CD14-positive monocyte (primary cell): ENCODE measurements at regions not wholly inside any gene's neighbourhood (a gene's known extent, or its start where the extent isn't known, plus 50 kb on each side); places are given as distances from the start of the nearest gene placed in this dataset.

Experiments
- DNase-seq, 3 donors: peaks; one replicate each; pipeline ENCODE4 v3.0.0-alpha.2; 2011 to 2022
- H2AFZ ChIP-seq: 2 replicates; pipeline ENCODE4 v1.6.0; 2012; ENCODE audit warnings: mild to moderate bottlenecking, low read depth, low read length, inconsistent platforms; ENCODE audit not compliant: insufficient read depth, poor library complexity, severe bottlenecking
- H3K27ac ChIP-seq, 2 donors: 1 replicate in 1 of 2; 2 replicates in 1 of 2; pipeline ENCODE4 v1.5.1; 2012 to 2013; ENCODE audit warnings: low read length in 2 of 2, control low read depth in 1 of 2, inconsistent platforms in 1 of 2, low read depth in 1 of 2, mild to moderate bottlenecking in 1 of 2
- H3K27me3 ChIP-seq, 2 donors: one replicate each; pipeline versions ENCODE4 v1.6.0 to v1.6.1; 2011 to 2013; ENCODE audit warnings: low read length in 2 of 2; ENCODE audit not compliant: control insufficient read depth in 2 of 2, insufficient read depth in 2 of 2
- H3K36me3 ChIP-seq, 2 donors: replicated peaks in 1 of 2; 1 replicate in 1 of 2; 2 replicates in 1 of 2; pipeline versions ENCODE4 v1.5.1 to v1.6.1; 2012 to 2013; ENCODE audit warnings: low read length in 2 of 2, control low read depth in 1 of 2, inconsistent platforms in 1 of 2, mild to moderate bottlenecking in 1 of 2; ENCODE audit not compliant: insufficient read depth in 2 of 2, control insufficient read depth in 1 of 2
- H3K4me1 ChIP-seq, 2 donors: 1 replicate in 1 of 2; 2 replicates in 1 of 2; pipeline versions ENCODE4 v1.5.1 to v1.6.1; 2012 to 2013; ENCODE audit warnings: low read length in 2 of 2, control low read depth in 1 of 2, inconsistent platforms in 1 of 2, mild to moderate bottlenecking in 1 of 2, moderate library complexity in 1 of 2; ENCODE audit not compliant: insufficient read depth in 2 of 2, control insufficient read depth in 1 of 2
- H3K4me2 ChIP-seq: replicated peaks from 2 replicates; pipeline ENCODE3; 2012; ENCODE audit warnings: low read length, moderate library complexity, mild to moderate bottlenecking; ENCODE audit not compliant: poor library complexity, severe bottlenecking; ENCODE audit errors: extremely low read depth
- H3K4me3 ChIP-seq, 3 experiments: fragments of 200-600 bp in 1 of 3; sonication (generic) in 1 of 3; replicated peaks in 1 of 3; 1 replicate in 2 of 3; 2 replicates in 1 of 3; pipeline ENCODE4 v1.5.1; 2011 to 2013; ENCODE audit warnings: low read length in 3 of 3, mild to moderate bottlenecking in 3 of 3, control low read depth in 2 of 3, low read depth in 2 of 3, inconsistent platforms in 1 of 3, moderate library complexity in 1 of 3
- H3K79me2 ChIP-seq: 2 replicates; pipeline ENCODE4 v1.6.0; 2012; ENCODE audit warnings: mild to moderate bottlenecking, control low read depth, inconsistent platforms, low read length, moderate library complexity; ENCODE audit not compliant: insufficient read depth
- H3K9ac ChIP-seq: 2 replicates; pipeline ENCODE4 v1.6.0; 2017; ENCODE audit warnings: low read length, mild to moderate bottlenecking; ENCODE audit not compliant: insufficient read depth, poor library complexity, severe bottlenecking
- H3K9me3 ChIP-seq, 2 donors: replicated peaks in 1 of 2; 1 replicate in 1 of 2; 2 replicates in 1 of 2; pipeline versions ENCODE4 v1.5.1 to v1.6.1; 2012 to 2013; ENCODE audit warnings: low read length in 2 of 2, control low read depth in 1 of 2; ENCODE audit not compliant: control insufficient read depth in 1 of 2, insufficient read depth in 1 of 2
- H4K20me1 ChIP-seq: 2 replicates; pipeline ENCODE4 v1.6.0; 2012; ENCODE audit warnings: mild to moderate bottlenecking, low read length, control low read depth, moderate library complexity; ENCODE audit not compliant: insufficient read depth
- H3K27ac Mint-ChIP-seq, 7 donors: one replicate each; pipeline ENCODE4 v1.8.0; 2020; ENCODE audit warnings: mild to moderate bottlenecking in 7 of 7, mixed read lengths in 7 of 7, moderate library complexity in 6 of 7, inconsistent platforms in 2 of 7
- H3K27me3 Mint-ChIP-seq, 3 donors: one replicate each; pipeline ENCODE4 v1.8.0; 2021 to 2022; ENCODE audit warnings: low read depth in 3 of 3, mild to moderate bottlenecking in 3 of 3, mixed read lengths in 3 of 3, moderate library complexity in 3 of 3, inconsistent platforms in 1 of 3
- H3K36me3 Mint-ChIP-seq, 2 donors: one replicate each; pipeline ENCODE4 v1.8.0; 2020; ENCODE audit warnings: mixed read lengths in 2 of 2, inconsistent platforms in 1 of 2, mild to moderate bottlenecking in 1 of 2
- H3K4me1 Mint-ChIP-seq: one replicate; pipeline ENCODE4 v1.8.0; 2020; ENCODE audit warnings: mild to moderate bottlenecking, mixed read lengths
- H3K4me3 Mint-ChIP-seq, 2 donors: one replicate each; pipeline ENCODE4 v1.8.0; 2020; ENCODE audit warnings: mild to moderate bottlenecking in 2 of 2, mixed read lengths in 2 of 2, moderate library complexity in 1 of 2
- H3K9me3 Mint-ChIP-seq, 7 donors: one replicate each; pipeline ENCODE4 v1.8.0; 2020 to 2022; ENCODE audit warnings: mixed read lengths in 7 of 7, mild to moderate bottlenecking in 6 of 7, moderate library complexity in 6 of 7, inconsistent platforms in 2 of 7
- WGBS: methylation state at CpG from one replicate; pipeline ENCODE4 v1.1.5; 2013; ENCODE audit warnings: missing lambda C conversion rate; ENCODE audit not compliant: insufficient coverage; 5-methylcytosine and 5-hydroxymethylcytosine counted together
- intact Hi-C, 2 donors: fragments of 100-400 bp; cut with micrococcal nuclease; formaldehyde crosslinking; loops; one replicate each; pipeline versions ENCODE4 v1.15.0 to v1.15.1; 2023
- TF ChIP-seq, protein P1 (sequence below): fragments of 200-600 bp; IDR thresholded peaks from one replicate; pipeline ENCODE4 v1.8.0; 2022; ENCODE audit warnings: antibody characterized with exemption, mild to moderate bottlenecking

DNA sequence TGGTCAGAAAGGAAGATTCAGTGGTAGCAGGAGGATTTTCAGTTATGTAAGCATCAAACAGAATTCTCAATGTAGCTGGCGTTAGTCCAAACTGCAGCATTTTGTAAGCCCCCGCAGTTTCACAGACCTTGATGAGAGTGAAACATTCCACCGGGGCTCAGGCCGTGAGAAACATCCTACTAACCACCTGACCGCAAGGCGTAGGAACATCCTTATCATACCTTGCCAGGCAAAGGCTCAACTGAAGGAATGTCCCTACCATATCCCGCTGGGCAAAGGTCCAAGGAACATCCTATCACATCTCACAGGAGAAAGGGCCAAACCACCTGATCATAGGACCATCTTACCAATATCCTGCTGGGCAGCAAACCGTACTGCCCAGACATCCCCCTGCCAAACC is 624.8 kb upstream of the TMEM132C start:
- Histone ChIP-seq H3K9me3 (peaks cover 0 to 14% of the 10 kb centered on the region in 2 donors), H2AFZ (no peak overlapping the region), H3K4me1 (no peaks in the 10 kb centered on the region), H3K9ac (no peak overlapping the region), H3K4me3 (no peak overlapping the region), H3K27ac (no peak overlapping the region), H3K4me2 (no peak overlapping the region), H3K79me2 (no peaks in the 10 kb centered on the region), H3K36me3 (no peaks in the 10 kb centered on the region), H4K20me1 (no peaks in the 10 kb centered on the region), H3K27me3 (no peaks in the 10 kb centered on the region)
- intact Hi-C loops = no loop called here
- TF ChIP-seq, protein P1, sequence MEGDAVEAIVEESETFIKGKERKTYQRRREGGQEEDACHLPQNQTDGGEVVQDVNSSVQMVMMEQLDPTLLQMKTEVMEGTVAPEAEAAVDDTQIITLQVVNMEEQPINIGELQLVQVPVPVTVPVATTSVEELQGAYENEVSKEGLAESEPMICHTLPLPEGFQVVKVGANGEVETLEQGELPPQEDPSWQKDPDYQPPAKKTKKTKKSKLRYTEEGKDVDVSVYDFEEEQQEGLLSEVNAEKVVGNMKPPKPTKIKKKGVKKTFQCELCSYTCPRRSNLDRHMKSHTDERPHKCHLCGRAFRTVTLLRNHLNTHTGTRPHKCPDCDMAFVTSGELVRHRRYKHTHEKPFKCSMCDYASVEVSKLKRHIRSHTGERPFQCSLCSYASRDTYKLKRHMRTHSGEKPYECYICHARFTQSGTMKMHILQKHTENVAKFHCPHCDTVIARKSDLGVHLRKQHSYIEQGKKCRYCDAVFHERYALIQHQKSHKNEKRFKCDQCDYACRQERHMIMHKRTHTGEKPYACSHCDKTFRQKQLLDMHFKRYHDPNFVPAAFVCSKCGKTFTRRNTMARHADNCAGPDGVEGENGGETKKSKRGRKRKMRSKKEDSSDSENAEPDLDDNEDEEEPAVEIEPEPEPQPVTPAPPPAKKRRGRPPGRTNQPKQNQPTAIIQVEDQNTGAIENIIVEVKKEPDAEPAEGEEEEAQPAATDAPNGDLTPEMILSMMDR = no peak
- Mint-ChIP-seq H3K4me1 (no peaks in the 10 kb centered on the region), H3K9me3 (peaks cover 2 to 13% (median 5%) of the 10 kb centered on the region in 7 donors), H3K36me3 (no peaks in the 10 kb centered on the region), H3K4me3 (no peak overlapping the region), H3K27me3 (peaks cover 0 to 2% (median 0%) of the 10 kb centered on the region in 3 donors), H3K27ac (no peak overlapping the region)
- 93% methylated on average over 8 of the region's 8 CpGs for WGBS
- DNase-seq = no peak

DNA sequence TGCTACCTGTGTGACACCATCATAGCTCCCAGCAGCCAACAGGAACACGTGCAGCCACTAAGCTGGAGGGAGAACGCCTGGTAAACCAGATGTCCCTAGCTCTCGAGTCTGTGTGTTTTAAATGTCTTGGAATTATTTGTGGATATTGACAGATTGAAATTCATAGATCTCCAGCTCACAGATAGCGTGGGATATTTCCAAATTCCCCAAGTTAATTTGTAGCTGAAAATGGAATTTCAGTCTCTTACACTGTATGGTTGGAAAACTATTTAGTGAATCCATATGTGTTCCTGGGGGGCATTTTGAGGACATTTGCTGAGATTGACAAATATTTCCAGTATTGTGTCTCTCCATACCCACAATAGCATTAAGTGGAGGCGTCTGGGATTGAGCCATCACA is 618.6 kb upstream of the TMEM132C start:
- H3K4me2 ChIP-seq = no peak overlapping the region
- Mint-ChIP-seq H3K4me1 (no peaks in the 10 kb centered on the region), H3K36me3 (no peaks in the 10 kb centered on the region), H3K4me3 (no peak overlapping the region), H3K27ac (no peak overlapping the region), H3K9me3 (peaks cover 0 to 16% (median 5%) of the 10 kb centered on the region in 7 donors), H3K27me3 (peaks cover 0 to 2% (median 0%) of the 10 kb centered on the region in 3 donors)
- no peak overlapping the region for H3K4me3 ChIP-seq
- WGBS = 100% methylated on average over 2 of the region's 5 CpGs
- no peak overlapping the region for H2AFZ ChIP-seq
- H3K27me3 ChIP-seq = no peaks in the 10 kb centered on the region
- intact Hi-C loops = no loop called here
- no peaks in the 10 kb centered on the region for H3K36me3 ChIP-seq
- TF ChIP-seq, protein P1 = no peak
- no peaks in the 10 kb centered on the region for H3K79me2 ChIP-seq
- no peak overlapping the region for H3K9ac ChIP-seq
- H3K27ac ChIP-seq = no peak overlapping the region
- peaks cover 0 to 7% of the 10 kb centered on the region in 2 donors for H3K9me3 ChIP-seq
- no peak for DNase-seq
- H4K20me1 ChIP-seq = no peaks in the 10 kb centered on the region
- H3K4me1 ChIP-seq = no peaks in the 10 kb centered on the region
